ENCODE measurements at regions not wholly inside any gene's neighbourhood (a gene's known extent, or its start where the extent isn't known, plus 50 kb on each side); places are given as distances from the start of the nearest gene placed in this dataset.
A peak's percentile ranks its signal among the peaks of the same experiment; 100 is the strongest.
"Not testable (repeated sequence)": the region's sequence is repeated elsewhere in the genome, so short reads cannot be mapped to it uniquely, and the experiment has no call there.

DNA sequence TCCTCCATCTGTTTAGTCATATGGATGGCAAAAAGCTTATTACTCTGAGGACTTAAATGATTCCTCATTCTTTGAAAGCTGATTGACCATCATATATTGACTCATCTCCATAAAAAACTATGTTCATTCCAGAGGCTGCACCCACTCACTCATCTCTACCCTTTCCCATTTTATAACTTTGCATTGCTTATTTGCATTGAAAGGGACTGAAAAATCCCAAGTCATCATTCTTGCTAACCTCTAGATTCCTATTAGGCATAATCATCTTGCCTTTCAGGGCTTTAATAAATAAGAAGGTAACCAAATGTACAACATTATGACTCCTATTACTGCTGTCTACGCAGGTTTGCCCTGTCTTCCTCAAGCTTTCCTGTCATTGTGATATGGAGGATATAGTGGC lies 1180.3 kb upstream of the B3GALT2 start:
- DNase-seq = no peak

DNA sequence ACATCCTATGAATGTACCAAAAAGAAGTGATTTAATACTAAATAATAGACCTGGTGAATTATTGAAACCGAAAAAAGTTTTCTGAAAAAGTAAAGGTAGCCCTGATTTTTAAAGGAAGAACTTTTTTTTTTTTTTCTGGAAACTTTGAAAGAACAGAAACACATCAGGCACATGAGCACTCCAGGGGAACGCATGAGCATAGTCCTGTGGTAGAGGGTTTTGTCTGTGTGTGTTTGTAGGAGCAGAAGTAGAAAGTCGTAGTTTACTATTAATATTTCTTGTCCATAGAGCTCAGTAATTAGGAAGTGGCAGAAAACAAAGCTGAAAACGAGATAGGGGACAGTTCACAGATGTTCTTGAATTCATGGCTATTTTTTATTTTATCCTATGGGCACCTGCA lies 1175.9 kb upstream of the B3GALT2 start:
- DNase-seq = no peak

DNA sequence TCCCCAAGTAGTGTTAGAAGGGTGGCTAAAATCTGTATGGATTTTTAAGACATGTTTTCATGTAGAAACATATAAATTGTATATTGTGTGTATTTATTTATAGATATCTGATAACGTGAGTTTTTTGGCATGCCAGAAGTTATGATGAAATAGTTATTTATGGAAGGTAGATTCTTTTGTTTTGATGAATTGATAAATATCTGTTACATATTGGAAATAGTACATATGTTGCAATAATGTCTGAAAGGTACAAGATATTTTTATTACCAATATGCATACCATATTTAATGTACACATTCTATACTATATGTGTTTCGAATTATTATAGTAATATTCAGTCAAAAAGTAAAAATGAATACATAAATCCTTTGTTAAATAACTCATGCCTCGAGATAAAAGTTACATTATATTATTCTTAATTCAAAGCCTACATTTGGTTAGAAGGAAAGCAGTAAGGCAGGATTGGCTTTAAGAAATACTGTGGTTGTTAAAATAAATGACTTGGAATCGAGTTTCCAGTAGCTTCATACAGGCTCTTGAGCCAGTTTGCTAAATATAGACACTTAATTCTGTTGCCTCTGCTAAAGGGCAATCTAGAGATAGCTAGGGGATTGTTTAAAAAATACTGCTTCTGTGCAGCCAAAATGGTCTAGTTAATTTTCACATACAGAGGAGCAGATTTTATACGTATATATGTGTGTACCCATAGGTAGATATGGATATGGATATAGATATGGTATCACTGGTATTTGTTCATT lies 1175.1 kb upstream of the B3GALT2 start:
- DNase-seq = no peak

DNA sequence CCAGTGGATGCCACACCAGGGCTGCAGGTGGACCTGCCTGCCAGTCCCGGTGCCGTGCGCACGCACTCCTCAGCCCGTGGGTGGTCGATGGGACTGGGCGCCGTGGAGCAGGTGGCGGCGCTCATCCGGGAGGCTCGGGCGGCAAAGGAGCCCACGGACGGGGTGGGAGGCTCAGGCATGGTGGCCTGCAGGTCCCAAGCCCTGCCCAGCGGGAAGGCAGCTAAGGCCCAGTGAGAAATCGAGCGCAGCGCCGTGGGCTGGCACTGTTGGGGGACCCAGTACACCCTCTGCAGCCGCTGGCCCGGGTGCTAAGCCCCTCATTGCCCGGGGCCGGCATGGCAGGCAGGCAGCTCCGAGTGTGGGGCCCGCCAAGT lies 1171.8 kb upstream of the B3GALT2 start:
- DNase-seq = no peak

DNA sequence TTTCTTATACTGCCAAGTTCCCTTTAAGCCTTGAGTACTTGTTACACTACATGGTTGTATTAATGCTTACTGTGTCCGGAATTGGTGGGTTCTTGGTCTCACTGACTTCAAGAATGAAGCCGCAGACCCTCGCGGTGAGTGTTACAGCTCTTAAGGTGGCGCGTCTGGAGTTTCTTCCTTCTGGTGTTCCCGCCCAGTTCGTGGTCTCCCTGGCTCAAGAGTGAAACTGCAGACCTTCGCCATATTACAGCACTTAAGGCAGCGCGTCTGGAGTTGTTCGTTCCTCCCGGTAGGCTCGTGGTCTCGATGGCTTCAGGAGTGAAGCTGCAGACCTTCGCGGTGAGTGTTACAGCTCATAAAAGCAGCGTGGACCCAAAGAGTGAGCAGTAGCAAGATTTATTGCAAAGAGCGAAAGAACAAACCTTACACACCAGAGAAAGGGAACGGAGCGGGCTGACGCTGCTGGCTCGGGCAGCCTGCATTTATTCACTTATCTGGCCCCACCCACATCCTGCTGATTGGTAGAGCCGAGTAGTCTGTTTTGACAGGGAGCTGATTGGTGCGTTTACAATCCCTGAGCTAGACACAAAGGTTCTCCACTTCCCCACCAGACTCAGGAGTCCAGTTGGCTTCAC lies 1171.3 kb upstream of the B3GALT2 start:
- DNase-seq = not testable (repeated sequence)

DNA sequence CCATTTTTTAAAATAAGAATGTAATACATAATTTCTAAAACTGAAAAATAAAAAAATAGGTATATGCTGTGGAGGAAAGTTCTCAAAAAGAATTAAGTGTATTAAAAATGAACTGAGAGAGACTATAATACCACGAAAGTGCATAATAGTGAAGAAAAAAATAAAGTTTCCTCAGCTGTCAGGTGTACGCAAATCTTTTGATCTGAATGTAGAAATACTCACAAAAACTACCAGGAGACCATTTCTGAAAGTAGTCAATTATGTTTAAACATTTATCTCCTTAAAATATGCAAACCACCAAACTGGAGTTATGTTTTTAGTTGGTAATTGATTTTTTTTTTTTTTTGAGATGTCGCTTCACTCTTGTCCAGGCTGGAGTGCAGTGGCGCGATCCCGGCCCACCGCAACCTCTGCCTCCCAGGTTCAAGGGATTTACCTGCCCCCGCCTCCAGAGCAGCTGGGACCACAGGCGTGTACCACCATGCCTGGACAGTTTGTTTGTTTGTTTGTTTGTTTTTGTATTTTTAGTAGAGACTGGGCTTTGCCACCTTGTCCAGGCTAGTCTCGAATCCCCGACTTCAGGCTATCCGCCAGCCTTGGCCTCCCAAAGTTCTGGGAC lies 1169.2 kb upstream of the B3GALT2 start:
- no peak for DNase-seq

DNA sequence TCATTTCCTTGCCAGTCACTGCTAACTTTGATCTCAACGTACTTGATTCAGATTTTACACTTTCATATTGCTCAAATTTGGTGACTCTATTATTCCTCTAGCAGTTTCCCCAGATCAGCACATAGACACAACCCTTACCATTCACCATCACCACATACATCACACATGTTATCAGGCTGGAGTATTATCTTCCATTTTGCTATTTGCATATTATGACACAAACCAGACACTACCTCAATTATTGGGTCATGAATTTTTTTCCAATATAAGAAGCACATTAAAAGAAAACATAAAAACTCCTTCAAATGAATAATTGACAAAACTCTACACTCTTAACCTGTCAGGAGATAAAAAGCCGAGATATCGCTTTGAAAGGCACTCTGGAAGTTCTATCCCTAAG lies 1166.7 kb upstream of the B3GALT2 start:
- no peak for DNase-seq

DNA sequence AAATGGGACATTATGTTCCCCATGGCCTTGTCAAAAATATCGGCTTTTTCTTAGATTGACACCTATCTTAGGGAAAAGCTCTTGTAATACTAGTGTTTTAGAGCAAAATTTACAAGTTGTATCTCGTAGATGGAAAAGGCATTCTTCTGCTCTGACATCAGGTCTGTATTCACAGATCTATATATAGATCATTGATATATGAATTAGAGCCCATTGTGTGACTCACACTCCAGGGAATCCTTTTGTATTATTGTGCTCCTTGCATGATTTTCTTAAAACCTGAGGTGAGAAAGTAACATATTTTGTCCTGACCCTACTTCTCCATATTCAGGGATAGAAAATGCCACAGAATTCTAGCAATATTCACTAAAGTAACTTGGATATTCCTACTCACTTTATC lies 1160.8 kb upstream of the B3GALT2 start:
- DNase-seq = no peak

DNA sequence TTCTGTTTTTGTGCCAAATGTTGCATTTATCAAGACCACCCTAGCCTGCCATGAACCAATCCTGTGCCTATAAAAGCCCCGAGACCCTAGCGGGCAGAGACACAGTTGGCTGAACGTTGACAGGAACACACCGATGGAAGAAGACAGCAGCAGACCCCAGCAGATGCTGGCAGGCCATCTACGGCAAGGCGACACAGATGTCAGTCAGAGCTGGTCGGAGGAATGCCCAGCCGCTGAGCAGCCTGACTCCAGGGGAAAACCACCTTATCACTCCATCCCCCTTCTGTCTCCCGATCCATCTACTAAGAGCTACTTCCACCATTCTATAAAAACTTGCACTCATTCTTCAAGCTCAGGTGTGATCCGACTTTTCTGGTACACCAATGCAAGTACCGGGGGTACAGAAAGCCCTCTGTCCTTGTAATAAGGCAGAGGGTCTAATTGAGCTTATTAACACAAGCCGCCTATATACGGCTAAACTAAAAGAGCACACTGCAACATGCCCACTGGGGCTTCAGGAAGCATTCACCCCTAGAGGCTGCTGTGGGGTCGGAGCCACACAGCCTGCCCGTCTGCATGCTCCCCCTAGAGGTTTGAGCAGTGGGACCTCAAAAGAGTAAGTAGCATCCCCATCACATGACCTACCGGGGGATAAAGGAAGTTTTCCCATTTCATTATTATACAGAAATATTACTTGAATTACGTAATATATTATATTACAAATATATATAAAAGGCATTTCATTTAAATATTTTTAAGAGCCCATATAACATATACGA lies 1156.3 kb upstream of the B3GALT2 start:
- no peak for DNase-seq

DNA sequence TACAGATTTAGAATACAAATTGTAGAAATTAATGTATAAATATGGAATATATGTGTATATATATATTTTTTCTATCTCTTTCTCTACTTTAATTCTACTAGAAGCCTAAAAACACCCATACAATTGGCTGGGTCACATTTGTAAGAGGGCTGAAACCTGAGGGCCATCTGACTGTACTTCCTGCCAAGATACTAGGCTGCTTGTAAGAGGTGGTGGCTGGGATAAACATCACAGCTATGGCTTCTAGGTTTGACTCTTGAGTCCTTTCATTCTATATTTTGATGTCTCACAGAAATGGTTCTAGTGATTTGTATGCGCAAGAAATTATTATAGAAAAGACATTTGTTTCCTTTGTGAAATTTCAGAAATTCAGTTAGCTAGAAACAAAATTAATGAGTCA lies 1155.2 kb upstream of the B3GALT2 start:
- DNase-seq = no peak

DNA sequence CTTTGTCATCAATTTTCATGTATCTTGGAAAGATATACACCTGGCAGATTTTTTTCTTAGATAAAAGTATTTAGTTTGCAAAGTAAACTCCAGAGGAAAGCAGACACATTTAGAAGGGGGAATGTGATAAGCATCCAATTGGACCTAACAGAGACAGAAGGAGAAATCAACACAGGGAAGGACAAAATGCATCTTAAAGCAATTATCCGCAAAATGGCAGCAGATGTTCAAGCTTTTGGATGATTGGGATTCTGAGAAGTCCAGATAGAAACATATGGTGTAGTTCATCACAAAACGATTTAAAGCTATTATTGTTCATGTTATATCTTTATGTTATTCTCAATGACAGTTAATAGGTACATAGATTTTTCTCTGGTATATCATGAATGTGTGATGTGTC lies 1153.1 kb upstream of the B3GALT2 start:
- no peak for DNase-seq

DNA sequence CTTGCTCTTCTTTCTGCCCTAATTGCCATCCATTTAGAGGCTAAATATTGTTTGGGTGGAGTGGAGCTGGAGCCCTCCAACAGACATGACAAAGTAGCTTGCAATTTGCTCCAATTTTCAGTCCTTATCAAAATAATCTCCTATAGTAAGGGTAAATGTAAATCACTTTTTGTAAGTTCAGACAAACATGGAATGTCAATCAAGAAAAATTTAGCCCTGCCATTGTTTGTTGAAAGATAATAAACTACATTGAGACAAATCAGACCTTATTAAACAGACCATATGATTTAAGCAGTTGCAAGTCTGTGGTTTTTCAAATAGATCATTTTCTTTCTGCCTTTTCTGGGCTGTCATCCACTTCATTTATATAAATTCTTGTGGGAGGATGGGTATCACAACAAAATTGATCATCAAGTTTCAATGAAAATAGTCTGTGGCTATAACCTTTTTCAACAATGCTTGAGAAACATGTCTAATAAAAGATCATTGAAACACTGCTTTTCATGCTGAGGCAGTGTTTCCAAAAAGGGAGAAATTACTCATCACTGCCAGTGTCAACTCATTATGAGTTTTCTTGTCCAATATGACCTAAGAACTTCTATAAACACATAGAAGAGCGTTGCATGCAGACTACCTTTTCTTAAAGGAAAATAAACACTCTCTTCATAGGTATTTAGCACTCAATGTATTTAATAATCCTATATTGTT lies 1152.0 kb upstream of the B3GALT2 start:
- DNase-seq = no peak

DNA sequence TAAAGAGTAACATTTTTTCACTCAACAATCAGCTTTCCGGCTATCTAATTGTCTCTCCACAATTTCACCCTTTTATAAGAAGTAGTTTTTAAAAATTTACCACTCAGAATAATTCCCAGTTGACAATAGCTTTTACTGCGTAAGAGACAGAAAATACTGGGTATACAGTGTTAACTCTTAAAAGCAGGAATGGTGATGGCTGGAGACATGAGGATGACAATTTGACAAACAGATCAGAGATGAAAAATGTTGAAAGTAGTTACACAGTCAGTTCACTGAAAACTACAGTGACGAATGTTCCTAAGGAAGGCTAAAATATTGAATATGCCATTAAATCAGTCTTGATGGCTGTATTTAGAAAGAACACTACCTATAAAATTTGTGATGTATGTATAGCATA lies 1146.8 kb upstream of the B3GALT2 start:
- DNase-seq = no peak

DNA sequence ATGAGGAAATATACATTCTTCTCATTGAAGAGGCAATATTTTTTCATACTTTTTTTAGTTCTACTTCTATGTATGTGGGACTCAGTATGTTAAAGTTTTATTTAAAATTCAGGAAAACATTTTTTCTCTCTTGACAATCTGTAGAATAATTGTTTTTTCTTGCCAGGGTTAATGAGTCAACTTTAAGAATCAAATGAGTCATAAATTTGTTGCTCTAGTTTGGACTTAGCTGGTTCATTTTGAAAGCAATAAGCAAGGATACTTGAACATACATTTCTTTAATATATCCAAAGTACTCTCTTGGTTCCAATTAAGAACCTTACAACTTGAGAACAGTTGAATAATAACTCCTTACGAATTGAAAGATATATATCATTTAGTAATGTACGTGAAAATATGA lies 1145.3 kb upstream of the B3GALT2 start:
- no peak for DNase-seq

DNA sequence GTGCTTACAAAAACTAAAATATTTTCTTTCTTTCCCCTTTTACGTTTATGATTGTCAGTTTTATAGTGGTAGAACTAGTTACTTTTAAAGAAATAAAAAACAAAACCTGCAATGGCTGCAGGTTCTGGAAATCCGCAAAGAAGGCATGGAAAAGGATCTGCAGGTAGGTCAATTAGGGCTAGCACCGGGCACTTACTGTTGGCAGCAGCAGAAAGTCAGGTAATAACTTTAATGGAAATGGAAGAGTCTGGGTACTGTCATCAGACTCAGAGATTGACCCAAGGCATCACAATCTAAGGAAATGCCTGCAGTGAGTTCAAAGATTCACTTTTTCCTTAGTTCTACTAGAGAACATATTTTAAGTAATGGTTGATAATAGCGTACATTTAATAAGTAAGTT lies 1136.3 kb upstream of the B3GALT2 start:
- DNase-seq = no peak

DNA sequence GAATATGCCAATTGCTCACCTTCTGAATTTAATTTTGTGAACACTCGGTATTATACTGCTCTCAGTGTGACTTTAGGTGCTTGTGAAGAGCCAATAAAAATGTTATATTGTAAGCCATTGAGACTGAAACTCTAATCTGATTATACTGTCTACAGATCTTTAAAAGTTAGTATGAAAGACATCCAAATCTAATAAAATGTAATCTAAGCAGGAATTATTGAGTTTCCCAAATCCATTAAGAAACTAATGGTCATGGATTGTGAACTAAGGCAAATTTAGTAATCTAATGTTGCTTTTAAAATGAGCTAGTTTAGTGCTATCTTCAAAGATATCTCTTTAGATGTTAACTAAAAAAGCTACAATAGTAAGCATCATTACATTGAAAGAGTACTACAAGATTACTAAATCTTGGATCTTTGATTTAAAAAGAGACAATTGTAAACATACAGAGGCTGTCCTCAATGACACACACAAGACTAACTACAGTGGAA lies 1132.4 kb upstream of the B3GALT2 start:
- no peak for DNase-seq

DNA sequence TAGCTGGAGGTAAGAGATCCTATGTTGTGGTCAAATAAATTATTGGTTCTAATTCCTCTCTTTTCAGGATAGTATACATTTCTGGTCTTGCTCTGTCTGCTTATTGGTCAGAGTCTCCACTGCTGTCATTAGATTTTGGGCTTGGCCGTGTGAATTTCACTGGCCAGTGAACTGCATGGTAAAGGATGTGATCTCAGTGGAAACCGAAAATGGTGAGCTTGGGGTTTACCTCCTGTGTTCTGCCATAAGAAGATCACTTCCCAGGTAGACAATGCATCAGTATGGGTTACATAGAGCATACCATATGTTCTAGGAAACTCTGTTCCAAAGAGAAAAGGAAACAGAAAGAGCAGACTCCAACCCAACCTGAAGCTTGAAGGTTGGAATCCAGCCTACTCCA lies 1123.3 kb upstream of the B3GALT2 start:
- no peak for DNase-seq

DNA sequence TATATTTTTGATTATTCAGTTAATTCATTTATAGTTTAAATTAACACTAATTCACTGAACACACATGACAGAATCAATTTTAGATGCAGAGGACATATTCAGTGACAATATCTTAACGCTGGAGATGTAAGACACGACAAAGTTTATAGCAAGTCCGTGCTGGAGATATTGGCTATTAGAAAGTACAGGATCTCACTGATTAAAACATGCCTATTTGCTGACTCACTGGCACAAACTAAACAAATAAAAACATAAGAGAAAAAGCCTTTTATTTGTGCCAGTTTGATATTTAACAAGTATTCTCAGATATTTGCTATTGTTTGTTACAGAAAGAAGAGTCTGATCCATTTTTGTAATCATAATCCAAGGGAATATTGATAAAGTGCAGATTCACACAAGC lies 1122.9 kb upstream of the B3GALT2 start:
- no peak for DNase-seq

DNA sequence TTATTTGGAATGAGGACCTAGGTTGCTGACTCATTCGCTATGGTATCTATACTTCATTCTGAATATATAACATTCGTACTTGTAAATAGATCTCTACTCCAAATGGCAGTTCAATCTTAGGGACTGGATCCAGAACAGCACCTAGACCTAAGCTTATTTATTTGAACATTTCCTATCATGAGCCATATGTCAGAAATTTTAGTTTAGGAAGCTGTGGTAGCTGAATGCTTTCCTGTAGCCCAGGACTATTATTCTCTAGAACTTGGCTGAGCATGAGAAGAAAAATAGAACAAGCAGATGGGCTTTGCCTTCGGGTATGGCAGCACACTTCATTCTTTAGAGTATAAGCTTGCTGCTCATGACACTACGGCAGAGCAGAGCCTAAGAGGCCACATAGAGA lies 1114.4 kb upstream of the B3GALT2 start:
- peak in 2 of 58 donors; percentile 2 to 51 for DNase-seq

DNA sequence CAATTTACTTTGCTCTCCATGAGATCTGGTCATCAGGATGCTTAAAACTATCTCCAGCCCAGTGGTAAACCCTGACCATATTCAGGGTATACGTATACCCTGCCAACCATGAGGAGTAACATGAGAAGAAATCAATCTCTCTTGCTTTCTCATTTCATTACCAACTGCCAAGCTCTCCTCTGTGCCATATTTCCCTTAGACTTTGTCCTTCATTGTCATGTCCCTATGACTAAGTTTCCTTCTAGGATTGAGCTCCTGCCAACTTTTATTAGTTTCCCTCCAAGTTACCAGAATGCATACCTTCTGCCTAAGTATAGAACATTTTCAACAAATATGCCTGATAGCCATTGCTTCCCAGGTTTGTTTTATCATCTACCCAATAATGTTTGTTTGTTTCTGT lies 1113.9 kb upstream of the B3GALT2 start:
- no peak for DNase-seq

DNA sequence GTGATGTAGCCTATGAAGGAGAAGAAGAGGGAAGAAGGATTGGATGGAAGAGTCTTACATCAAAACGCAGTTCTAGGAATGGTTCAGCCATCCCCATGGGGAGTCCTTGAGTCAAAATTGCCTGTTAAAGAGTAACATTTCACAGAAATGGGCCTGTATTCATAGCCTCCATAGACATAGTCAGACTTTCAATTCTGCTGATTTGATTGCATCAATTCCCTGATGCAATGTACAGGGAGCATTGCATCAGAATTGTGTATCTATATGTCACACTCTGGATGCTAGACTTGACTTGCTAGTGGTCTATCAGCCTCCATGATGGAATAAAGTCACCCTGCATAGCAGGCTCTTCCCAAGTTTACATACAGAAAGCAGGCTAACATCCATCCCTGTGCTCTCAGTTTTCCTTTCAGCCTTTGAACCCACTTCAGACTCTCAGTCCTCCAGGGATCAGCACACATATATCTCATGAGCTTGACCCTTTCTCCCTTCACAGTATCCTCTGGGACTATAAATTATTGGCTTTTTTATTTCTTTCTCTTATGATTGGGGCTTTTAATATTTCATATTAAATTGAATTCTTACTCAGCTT lies 1111.7 kb upstream of the B3GALT2 start:
- DNase-seq = no peak
